Keratinocyte (primary cell): ENCODE measurements at regions not wholly inside any gene's neighbourhood (a gene's known extent, or its start where the extent isn't known, plus 50 kb on each side); places are given as distances from the start of the nearest gene placed in this dataset.

Experiments used
- DNase-seq: peaks from one replicate; pipeline ENCODE4 v3.0.0-alpha.2; 2011; ENCODE audit warnings: low read depth, missing footprints, low spot score
- FAIRE-seq: peaks from 2 replicates; lab custom pipeline; 2011; peaks lifted over from hg19 to GRCh38; lab: Jason Lieb, UNC
- H2AFZ ChIP-seq: 2 replicates; pipeline ENCODE4 v1.6.0; 2012; ENCODE audit warnings: low read length, control low read depth, inconsistent platforms; ENCODE audit not compliant: control insufficient read depth
- H3K27ac ChIP-seq: 2 replicates; pipeline ENCODE4 v1.5.1; 2011; ENCODE audit warnings: low read length; ENCODE audit not compliant: control insufficient read depth, insufficient read depth
- H3K27me3 ChIP-seq: 3 replicates; pipeline ENCODE4 v1.6.0; 2011; ENCODE audit warnings: low read length; ENCODE audit not compliant: control insufficient read depth, insufficient read depth; ENCODE audit errors: extremely low read depth
- H3K36me3 ChIP-seq, 2 experiments: 2 replicates in 1 of 2; 3 replicates in 1 of 2; pipeline ENCODE4 v1.5.1; 2011; ENCODE audit warnings: low read length in 2 of 2, mild to moderate bottlenecking in 1 of 2; ENCODE audit not compliant: control insufficient read depth in 2 of 2, insufficient read depth in 2 of 2; ENCODE audit errors: extremely low read depth in 1 of 2
- H3K4me1 ChIP-seq: 3 replicates; pipeline ENCODE4 v1.5.1; 2011; ENCODE audit warnings: low read length; ENCODE audit not compliant: control insufficient read depth, insufficient read depth; ENCODE audit errors: extremely low read depth
- H3K4me2 ChIP-seq: 3 replicates; pipeline ENCODE4 v1.6.0; 2011; ENCODE audit warnings: low read depth, low read length; ENCODE audit not compliant: control insufficient read depth, insufficient read depth; ENCODE audit errors: extremely low read depth
- H3K4me3 ChIP-seq, 3 experiments: fragments of 200-600 bp in 1 of 3; sonication (generic) in 1 of 3; 2 replicates in 2 of 3; 3 replicates in 1 of 3; pipeline ENCODE4 v1.5.1; 2011 to 2016; ENCODE audit warnings: low read length in 3 of 3, mild to moderate bottlenecking in 3 of 3, control low read depth in 2 of 3, inconsistent platforms in 1 of 3, low read depth in 1 of 3, mixed read lengths in 1 of 3, mixed run types in 1 of 3, moderate library complexity in 1 of 3; ENCODE audit not compliant: control insufficient read depth in 2 of 3, insufficient read depth in 2 of 3; ENCODE audit errors: extremely low read depth in 1 of 3
- H3K79me2 ChIP-seq: 2 replicates; pipeline ENCODE4 v1.6.0; 2012; ENCODE audit warnings: low read length; ENCODE audit not compliant: control insufficient read depth, insufficient read depth
- H3K9ac ChIP-seq: 3 replicates; pipeline ENCODE4 v1.6.0; 2011; ENCODE audit warnings: low read length; ENCODE audit not compliant: control insufficient read depth, insufficient read depth; ENCODE audit errors: extremely low read depth
- H3K9me1 ChIP-seq: 3 replicates; pipeline ENCODE4 v1.6.0; 2011; ENCODE audit warnings: low read length; ENCODE audit not compliant: control insufficient read depth, insufficient read depth; ENCODE audit errors: extremely low read depth
- H3K9me3 ChIP-seq: 2 replicates; pipeline ENCODE4 v1.5.1; 2012; ENCODE audit warnings: low read depth, low read length; ENCODE audit not compliant: control insufficient read depth
- H4K20me1 ChIP-seq: 3 replicates; pipeline ENCODE4 v1.6.0; 2011; ENCODE audit warnings: low read length; ENCODE audit not compliant: control insufficient read depth, insufficient read depth; ENCODE audit errors: extremely low read depth
- EZH2 ChIP-seq: IDR thresholded peaks from one replicate; pipeline ENCODE4 v1.6.1; 2012; ENCODE audit warnings: inconsistent platforms, mild to moderate bottlenecking, low read length, moderate library complexity
- dilution Hi-C: fragments of 300-500 bp; cut with MboI; formaldehyde crosslinking; loops from one replicate; pipeline ENCODE4 v1.7.0; 2020; ENCODE audit warnings: low sequenced_read_pairs; ENCODE audit not compliant: extremely low pct_ligation_motif_present
- TF ChIP-seq, protein P1 (sequence below), 3 experiments: IDR thresholded peaks in 1 of 3; conservative IDR thresholded peaks in 1 of 3; optimal IDR thresholded peaks in 1 of 3; 2 replicates in 2 of 3; 3 replicates in 1 of 3; pipeline versions ENCODE3 to v1.5.1; 2011; ENCODE audit warnings: low read length in 3 of 3, mild to moderate bottlenecking in 3 of 3, moderate library complexity in 2 of 3, control low read depth in 1 of 3, inconsistent platforms in 1 of 3; ENCODE audit not compliant: insufficient read depth in 2 of 3; ENCODE audit errors: extremely low read depth in 1 of 3

DNA sequence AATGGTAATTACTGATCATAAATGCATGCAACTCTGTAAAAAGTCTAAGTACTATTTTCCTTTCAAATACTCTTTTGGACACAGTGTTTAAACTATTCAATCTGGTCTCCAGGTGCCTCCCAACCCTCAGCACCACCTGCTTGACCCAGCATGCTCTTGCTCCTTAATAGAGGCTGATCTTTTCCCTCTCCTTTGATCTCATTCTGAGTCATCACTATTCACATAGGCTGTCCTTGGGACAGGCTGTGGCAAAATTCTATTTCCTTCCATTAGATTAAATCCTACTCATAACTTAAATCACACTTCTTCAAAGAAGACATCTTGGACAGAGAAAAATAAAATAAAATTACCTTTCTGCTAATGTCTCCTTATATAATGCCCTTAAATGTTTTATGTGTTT lies 199.4 kb upstream of the ST8SIA4 start:
- Histone ChIP-seq H3K9me1 (no peaks in the 10 kb centered on the region), H3K9me3 (no peaks in the 10 kb centered on the region), H3K27ac (no peak overlapping the region), H3K79me2 (no peaks in the 10 kb centered on the region), H3K4me1 (no peaks in the 10 kb centered on the region), H3K4me3 (no peak overlapping the region), H2AFZ (no peak overlapping the region), H3K9ac (no peak overlapping the region), H4K20me1 (no peaks in the 10 kb centered on the region), H3K36me3 (no peaks in the 10 kb centered on the region), H3K27me3 (no peaks in the 10 kb centered on the region), H3K4me2 (no peak overlapping the region)
- DNase-seq = no peak
- FAIRE-seq = peak; percentile 5
- dilution Hi-C loops = no loop called here
- TF ChIP-seq, protein P1, sequence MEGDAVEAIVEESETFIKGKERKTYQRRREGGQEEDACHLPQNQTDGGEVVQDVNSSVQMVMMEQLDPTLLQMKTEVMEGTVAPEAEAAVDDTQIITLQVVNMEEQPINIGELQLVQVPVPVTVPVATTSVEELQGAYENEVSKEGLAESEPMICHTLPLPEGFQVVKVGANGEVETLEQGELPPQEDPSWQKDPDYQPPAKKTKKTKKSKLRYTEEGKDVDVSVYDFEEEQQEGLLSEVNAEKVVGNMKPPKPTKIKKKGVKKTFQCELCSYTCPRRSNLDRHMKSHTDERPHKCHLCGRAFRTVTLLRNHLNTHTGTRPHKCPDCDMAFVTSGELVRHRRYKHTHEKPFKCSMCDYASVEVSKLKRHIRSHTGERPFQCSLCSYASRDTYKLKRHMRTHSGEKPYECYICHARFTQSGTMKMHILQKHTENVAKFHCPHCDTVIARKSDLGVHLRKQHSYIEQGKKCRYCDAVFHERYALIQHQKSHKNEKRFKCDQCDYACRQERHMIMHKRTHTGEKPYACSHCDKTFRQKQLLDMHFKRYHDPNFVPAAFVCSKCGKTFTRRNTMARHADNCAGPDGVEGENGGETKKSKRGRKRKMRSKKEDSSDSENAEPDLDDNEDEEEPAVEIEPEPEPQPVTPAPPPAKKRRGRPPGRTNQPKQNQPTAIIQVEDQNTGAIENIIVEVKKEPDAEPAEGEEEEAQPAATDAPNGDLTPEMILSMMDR (optimal IDR thresholded peaks at IDR 0.05 in 1 of 3, IDR thresholded peaks at IDR 0.05 in 1 of 3, conservative IDR thresholded peaks at IDR 0.05 in 1 of 3; ENCODE audit: extremely low read depth in 1 of 3, insufficient read depth in 2 of 3, low read length in 3 of 3) = no peak
- no peak for TF ChIP-seq EZH2

DNA sequence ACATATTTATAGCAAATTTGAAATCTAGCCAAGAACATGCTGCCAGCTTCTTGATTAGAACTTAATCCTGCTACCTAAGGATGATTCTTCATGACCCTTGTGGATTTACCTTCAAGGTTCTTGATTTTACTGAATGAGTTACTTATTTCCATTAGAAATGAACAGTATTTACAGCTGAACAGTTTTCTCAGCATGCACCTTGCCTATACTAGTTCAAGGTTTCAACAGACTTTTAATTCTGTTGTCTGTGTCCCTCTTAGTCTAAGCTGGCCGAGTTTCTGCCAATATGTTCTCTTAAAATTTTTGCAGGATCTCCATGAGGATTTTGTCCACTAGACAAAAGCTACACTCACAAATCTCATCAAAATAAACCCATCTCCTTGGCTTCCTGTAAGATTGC lies 188.8 kb upstream of the ST8SIA4 start:
- Histone ChIP-seq H3K9me3 (no peaks in the 10 kb centered on the region), H3K4me1 (no peaks in the 10 kb centered on the region), H3K27ac (no peak overlapping the region), H3K4me3 (no peak overlapping the region), H3K9me1 (no peaks in the 10 kb centered on the region), H3K79me2 (no peaks in the 10 kb centered on the region), H3K9ac (no peak overlapping the region), H4K20me1 (no peaks in the 10 kb centered on the region), H3K36me3 (no peaks in the 10 kb centered on the region), H2AFZ (no peak overlapping the region), H3K27me3 (no peaks in the 10 kb centered on the region), H3K4me2 (no peak overlapping the region)
- TF ChIP-seq, protein P1 (optimal IDR thresholded peaks at IDR 0.05 in 1 of 3, IDR thresholded peaks at IDR 0.05 in 1 of 3, conservative IDR thresholded peaks at IDR 0.05 in 1 of 3; ENCODE audit: extremely low read depth in 1 of 3, insufficient read depth in 2 of 3, low read length in 3 of 3) = no peak
- TF ChIP-seq EZH2 = no peak
- FAIRE-seq = no peak
- DNase-seq = no peak
- dilution Hi-C loops = no loop called here
